B cell (primary cell): ENCODE measurements at regions not wholly inside any gene's neighbourhood (a gene's known extent, or its start where the extent isn't known, plus 50 kb on each side); places are given as distances from the start of the nearest gene placed in this dataset.

Experiments used
- ATAC-seq: fragments of 200-7000 bp; cut with Tn5 transposase; one replicate; pipeline ENCODE4 v1.10.0; 2021; ENCODE audit warnings: low read depth, mild to moderate bottlenecking, moderate number of reproducible peaks, moderate library complexity
- CTCF ChIA-PET: fragments of 350-600 bp; sonication (Branson Sonifier 250); formaldehyde crosslinking; loops from one replicate; lab custom pipeline; 2021; ENCODE audit warnings: antibody characterized with exemption, inconsistent platforms; lab: Charles Lee
- POLR2A ChIA-PET: fragments of 350-600 bp; sonication (Branson Sonifier 250); formaldehyde crosslinking; loops from one replicate; lab custom pipeline; 2021; ENCODE audit warnings: antibody characterized with exemption; lab: Charles Lee
- DNase-seq: peaks from one replicate; pipeline ENCODE4 v3.0.0; 2013
- H2AFZ ChIP-seq: 2 replicates; pipeline ENCODE4 v1.6.1; 2012; ENCODE audit warnings: mild to moderate bottlenecking, low read depth, low read length; ENCODE audit not compliant: insufficient read depth, poor library complexity, severe bottlenecking
- H3K27ac ChIP-seq, 2 donors: 1 replicate in 1 of 2; 2 replicates in 1 of 2; pipeline ENCODE4 v1.5.1; 2012 to 2013; ENCODE audit warnings: low read length in 2 of 2, mild to moderate bottlenecking in 2 of 2, moderate library complexity in 1 of 2
- H3K27me3 ChIP-seq, 4 experiments: fragments of 200-600 bp in 1 of 4; sonication (generic) in 1 of 4; replicated peaks in 1 of 4; 1 replicate in 2 of 4; 2 replicates in 2 of 4; pipeline versions ENCODE4 v1.6.1 to v1.7.0; 2013 to 2016; ENCODE audit warnings: low read length in 3 of 4, mild to moderate bottlenecking in 2 of 4, mixed read lengths in 1 of 4, moderate library complexity in 1 of 4; ENCODE audit not compliant: insufficient read depth in 4 of 4, control insufficient read depth in 3 of 4; ENCODE audit errors: control extremely low read depth in 1 of 4
- H3K36me3 ChIP-seq, 2 experiments: replicated peaks in 1 of 2; 1 replicate in 1 of 2; 2 replicates in 1 of 2; pipeline versions ENCODE4 v1.6.1 to v1.7.1; 2013; ENCODE audit warnings: low read length in 1 of 2; ENCODE audit not compliant: insufficient read depth in 2 of 2, control insufficient read depth in 1 of 2; ENCODE audit errors: control extremely low read depth in 1 of 2, extremely low read depth in 1 of 2
- H3K4me1 ChIP-seq, 2 donors: fragments of 200-600 bp in 1 of 2; sonication (generic) in 1 of 2; 1 replicate in 1 of 2; 2 replicates in 1 of 2; pipeline versions ENCODE4 v1.5.1 to v1.6.1; 2013 to 2017; ENCODE audit warnings: low read length in 2 of 2; ENCODE audit not compliant: control insufficient read depth in 2 of 2, insufficient read depth in 2 of 2
- H3K4me2 ChIP-seq: replicated peaks from 2 replicates; pipeline ENCODE3; 2012; ENCODE audit warnings: mild to moderate bottlenecking, low read depth, low read length; ENCODE audit not compliant: poor library complexity, severe bottlenecking
- H3K4me3 ChIP-seq, 5 experiments: fragments of 200-600 bp in 1 of 5; sonication (generic) in 1 of 5; 1 replicate in 3 of 5; 2 replicates in 2 of 5; pipeline versions ENCODE4 v1.5.1 to v1.7.0; 2011 to 2016; ENCODE audit warnings: low read length in 4 of 5, mild to moderate bottlenecking in 4 of 5, low read depth in 2 of 5, control low read depth in 1 of 5, moderate library complexity in 1 of 5; ENCODE audit not compliant: insufficient read depth in 1 of 5; ENCODE audit errors: control extremely low read depth in 1 of 5, extremely low read depth in 1 of 5
- H3K79me2 ChIP-seq: fragments of 200-600 bp; sonication (generic); one replicate; pipeline ENCODE4 v1.6.0; 2016; ENCODE audit warnings: low read length; ENCODE audit not compliant: control insufficient read depth, insufficient read depth
- H3K9ac ChIP-seq: fragments of 200-600 bp; sonication (generic); 2 replicates; pipeline ENCODE4 v1.6.1; 2017; ENCODE audit warnings: mild to moderate bottlenecking, low read length, moderate library complexity
- H3K9me3 ChIP-seq, 3 donors: one replicate each; pipeline versions ENCODE4 v1.6.1 to v1.7.1; 2013; ENCODE audit warnings: low read length in 2 of 3; ENCODE audit not compliant: control insufficient read depth in 2 of 3, insufficient read depth in 1 of 3; ENCODE audit errors: control extremely low read depth in 1 of 3
- H4K20me1 ChIP-seq: 2 replicates; pipeline ENCODE4 v1.6.0; 2012; ENCODE audit warnings: mild to moderate bottlenecking, low read length; ENCODE audit not compliant: insufficient read depth, control insufficient read depth, poor library complexity, severe bottlenecking
- H3K27ac Mint-ChIP-seq: one replicate; pipeline ENCODE4 v1.8.0; 2021; ENCODE audit warnings: mixed read lengths
- H3K27me3 Mint-ChIP-seq: one replicate; pipeline ENCODE4 v1.8.0; 2021; ENCODE audit warnings: mixed read lengths
- H3K4me1 Mint-ChIP-seq: one replicate; pipeline ENCODE4 v1.8.0; 2021; ENCODE audit warnings: mixed read lengths
- H3K4me3 Mint-ChIP-seq: one replicate; pipeline ENCODE4 v1.8.0; 2021; ENCODE audit warnings: mixed read lengths
- H3K9me3 Mint-ChIP-seq: one replicate; pipeline ENCODE4 v1.8.0; 2022; ENCODE audit warnings: mixed read lengths; ENCODE audit not compliant: insufficient read depth
- CTCF ChIP-seq: fragments of 200-600 bp; IDR thresholded peaks from one replicate; pipeline ENCODE4 v1.8.0; 2022; ENCODE audit warnings: antibody characterized with exemption, mild to moderate bottlenecking
- EZH2 ChIP-seq: IDR thresholded peaks from 2 replicates; pipeline ENCODE4 v1.6.1; 2012; ENCODE audit warnings: borderline replicate concordance, low read depth, mild to moderate bottlenecking, moderate library complexity, low read length; ENCODE audit not compliant: insufficient read depth, poor library complexity, severe bottlenecking
- WGBS: methylation state at CpG from one replicate; pipeline ENCODE4 v1.1.5; 2013; ENCODE audit warnings: missing lambda C conversion rate; ENCODE audit not compliant: insufficient coverage; 5-methylcytosine and 5-hydroxymethylcytosine counted together
- intact Hi-C: fragments of 100-400 bp; cut with micrococcal nuclease; formaldehyde crosslinking; loops from one replicate; pipeline ENCODE4 v1.10.0; 2022

- H4K20me1 ChIP-seq, result no peaks in the 10 kb centered on the region
- intact Hi-C loops, result no loop called here
- no peak for TF ChIP-seq EZH2
- no peak for TF ChIP-seq CTCF
- DNase-seq, result no peak
- H3K9ac ChIP-seq, result no peak overlapping the region
- H3K4me3 Mint-ChIP-seq, result no peak overlapping the region
- peaks cover 12% of the 10 kb centered on the region for H3K27me3 Mint-ChIP-seq
- H3K4me1 ChIP-seq, result no peaks in the 10 kb centered on the region
- no peak for ATAC-seq
- no peaks in the 10 kb centered on the region for H3K79me2 ChIP-seq
- H3K4me1 Mint-ChIP-seq, result no peaks in the 10 kb centered on the region
- POLR2A ChIA-PET, result no interaction called here
- no peak overlapping the region for H2AFZ ChIP-seq
- H3K27ac Mint-ChIP-seq, result no peak overlapping the region
- CTCF ChIA-PET, result interaction anchor here (0.6 kb wide), 1 partner anchor 14 kb away, joined by 3 read pairs; no protein-coding TSS in a partner anchor
- H3K9me3 ChIP-seq, result peaks cover 2 to 20% (median 19%) of the 10 kb centered on the region in 3 donors
- H3K36me3 ChIP-seq, result no peaks in the 10 kb centered on the region
- H3K9me3 Mint-ChIP-seq, result no peaks in the 10 kb centered on the region
- 100% methylated on average over 1 of the region's 2 CpGs for WGBS
- H3K4me3 ChIP-seq, result no peak overlapping the region
- H3K4me2 ChIP-seq, result no peak overlapping the region
- no peaks in the 10 kb centered on the region for H3K27me3 ChIP-seq
- no peak overlapping the region for H3K27ac ChIP-seq
Measured at GRCh38 chr3:53416530-53416929, 69.2 kb upstream of the DCP1A start.

DNA sequence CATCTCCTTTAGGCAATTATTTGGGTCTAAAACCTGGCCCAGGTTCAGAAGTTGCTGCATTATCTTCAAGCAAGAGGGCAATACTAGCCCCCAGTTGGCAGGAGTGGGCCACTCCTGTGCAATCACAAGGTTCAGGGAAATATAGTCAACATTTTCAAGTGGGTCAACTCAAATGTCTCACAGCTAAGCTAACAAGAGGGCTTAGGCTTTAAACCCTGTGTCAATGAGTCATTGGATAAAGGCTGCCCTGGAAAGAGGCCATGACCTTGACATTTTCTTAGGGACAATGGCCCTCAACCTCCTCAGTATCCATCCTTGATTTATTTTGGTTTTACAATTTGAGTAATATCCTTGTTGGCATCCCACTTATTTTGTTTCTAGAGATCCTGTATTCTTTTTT, 73.5 kb upstream of the DCP1A start:
- ChIA-PET POLR2A (no interaction called here), CTCF (no interaction called here)
- no peaks in the 10 kb centered on the region for H3K27me3 ChIP-seq
- H3K4me1 ChIP-seq, result no peaks in the 10 kb centered on the region
- H3K27ac Mint-ChIP-seq, result no peak overlapping the region
- H2AFZ ChIP-seq, result no peak overlapping the region
- H3K4me3 ChIP-seq, result no peak overlapping the region
- H3K27me3 Mint-ChIP-seq, result peaks cover 8% of the 10 kb centered on the region
- intact Hi-C loops, result no loop called here
- peaks cover 0 to under 1% (median 0%) of the 10 kb centered on the region in 3 donors for H3K9me3 ChIP-seq
- no peak overlapping the region for H3K4me3 Mint-ChIP-seq
- no peak overlapping the region for H3K9ac ChIP-seq
- H3K4me2 ChIP-seq, result no peak overlapping the region
- no peaks in the 10 kb centered on the region for H4K20me1 ChIP-seq
- H3K9me3 Mint-ChIP-seq, result no peaks in the 10 kb centered on the region
- H3K79me2 ChIP-seq, result no peaks in the 10 kb centered on the region
- TF ChIP-seq EZH2 (no peak), CTCF (no peak)
- ATAC-seq, result no peak
- no peaks in the 10 kb centered on the region for H3K36me3 ChIP-seq
- H3K27ac ChIP-seq, result no peak overlapping the region
- H3K4me1 Mint-ChIP-seq, result no peaks in the 10 kb centered on the region
- no peak for DNase-seq
